SU-DHL-6 (cell line): ENCODE measurements at regions not wholly inside any gene's neighbourhood (a gene's known extent, or its start where the extent isn't known, plus 50 kb on each side); places are given as distances from the start of the nearest gene placed in this dataset.

Experiments used
- H2AFZ ChIP-seq: fragments of 200-600 bp; sonication (generic); 2 replicates; pipeline ENCODE4 v1.6.1; 2014; ENCODE audit warnings: low read depth, mild to moderate bottlenecking, moderate library complexity, mixed read lengths, antibody characterized with exemption, low read length; ENCODE audit not compliant: severe bottlenecking
- H3F3A ChIP-seq: fragments of 200-600 bp; shearing (Covaris generic); 2 replicates; pipeline ENCODE4 v1.6.0; 2016; ENCODE audit warnings: antibody characterized with exemption, mild to moderate bottlenecking; ENCODE audit not compliant: insufficient read depth
- H3K27ac ChIP-seq: fragments of 200-600 bp; sonication (generic); 2 replicates; pipeline ENCODE4 v1.5.1; 2016; ENCODE audit warnings: low read depth, mild to moderate bottlenecking, low read length, moderate library complexity, mixed read lengths
- H3K27me3 ChIP-seq: fragments of 200-600 bp; sonication (generic), shearing (Covaris generic); 2 replicates; pipeline ENCODE4 v1.6.0; 2014; ENCODE audit warnings: mild to moderate bottlenecking, low read length
- H3K36me3 ChIP-seq: fragments of 200-600 bp; sonication (generic); 2 replicates; pipeline ENCODE4 v1.6.1; 2014; ENCODE audit warnings: mild to moderate bottlenecking, low read length, mixed read lengths
- H3K4me2 ChIP-seq: fragments of 300-600, 200-600 bp; shearing (Covaris generic), sonication (generic); 2 replicates; pipeline ENCODE4 v1.6.0; 2014; ENCODE audit warnings: low read length, low read depth, mild to moderate bottlenecking; ENCODE audit not compliant: poor library complexity, severe bottlenecking
- H3K4me3 ChIP-seq: fragments of 200-600 bp; sonication (generic); 2 replicates; pipeline ENCODE4 v1.5.1; 2014; ENCODE audit warnings: antibody characterized with exemption, low read length, mild to moderate bottlenecking, mixed read lengths; ENCODE audit not compliant: insufficient read depth, poor library complexity, severe bottlenecking
- H3K79me2 ChIP-seq: fragments of 200-600 bp; sonication (generic); 2 replicates; pipeline ENCODE4 v1.6.1; 2014; ENCODE audit warnings: mild to moderate bottlenecking, low read length, moderate library complexity; ENCODE audit not compliant: insufficient read depth
- H3K9ac ChIP-seq: fragments of 200-600 bp; sonication (generic); 2 replicates; pipeline ENCODE4 v1.7.0; 2014; ENCODE audit warnings: mild to moderate bottlenecking, low read length
- H3K9me2 ChIP-seq: fragments of 200-600 bp; sonication (generic); replicated peaks from 2 replicates; pipeline ENCODE4 v1.6.1; 2014; ENCODE audit warnings: low read length; ENCODE audit not compliant: insufficient read depth
- H3K9me3 ChIP-seq: fragments of 200-600 bp; sonication (generic); 2 replicates; pipeline ENCODE4 v1.6.1; 2014; ENCODE audit warnings: low read length, mixed read lengths; ENCODE audit not compliant: insufficient read depth
- H4K20me1 ChIP-seq: fragments of 200-600 bp; sonication (generic); 2 replicates; pipeline ENCODE4 v1.6.1; 2014; ENCODE audit warnings: low read depth, mild to moderate bottlenecking, antibody characterized with exemption, low read length, moderate library complexity, mixed read lengths
- EZH2phosphoT487 ChIP-seq: fragments of 200-600 bp; sonication (generic), shearing (Covaris generic); conservative IDR thresholded peaks from 2 replicates; pipeline ENCODE4 v1.6.1; 2018; ENCODE audit warnings: mild to moderate bottlenecking, antibody characterized with exemption, low read length, moderate library complexity, mixed read lengths
- TF ChIP-seq, protein P1 (sequence below): fragments of 200-600 bp; sonication (generic); IDR thresholded peaks from one replicate; pipeline ENCODE4 v1.5.1; 2017; ENCODE audit warnings: antibody characterized with exemption, mild to moderate bottlenecking, low read length, moderate library complexity; ENCODE audit not compliant: insufficient read depth, poor library complexity, severe bottlenecking

DNA sequence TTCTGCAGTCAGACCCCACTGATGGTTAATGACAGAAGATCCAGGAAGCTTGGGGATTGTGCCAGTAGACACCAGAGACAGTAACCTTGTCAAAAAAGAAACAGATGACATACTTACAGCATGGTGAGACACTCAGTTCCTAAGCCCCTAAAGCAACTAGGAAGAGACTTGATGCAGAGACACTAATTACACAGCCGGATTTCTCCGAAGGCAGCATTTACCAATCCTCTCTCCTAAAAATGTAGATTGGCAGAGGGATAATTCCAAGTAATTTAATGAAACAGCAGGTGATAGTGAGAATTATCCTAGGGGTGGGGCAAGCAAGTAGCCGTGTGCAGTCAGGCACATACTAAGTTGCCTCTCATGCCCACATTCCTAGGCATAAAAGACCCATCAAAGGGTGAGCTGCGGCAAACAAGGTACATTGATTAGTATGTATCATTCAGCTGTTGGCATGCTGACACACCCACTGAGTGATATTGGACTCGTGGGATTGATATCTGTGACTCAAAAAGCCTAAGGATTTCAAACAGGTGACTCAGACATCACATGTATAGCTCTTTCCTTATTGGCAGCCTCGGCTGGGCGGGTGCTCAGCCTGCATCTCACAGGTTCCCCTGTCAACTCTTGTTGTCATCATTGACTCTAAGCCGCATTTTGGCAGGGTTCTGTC is 296.7 kb upstream of the ATP5MC3 start:
- Histone ChIP-seq H4K20me1 (no peaks in the 10 kb centered on the region), H3K9me3 (no peaks in the 10 kb centered on the region), H3K4me2 (no peak overlapping the region), H3K27ac (no peak overlapping the region), H3K4me3 (no peak overlapping the region), H3K27me3 (no peaks in the 10 kb centered on the region), H3K79me2 (no peaks in the 10 kb centered on the region), H3F3A (no peaks in the 10 kb centered on the region), H3K36me3 (no peaks in the 10 kb centered on the region), H3K9me2 (no peaks in the 10 kb centered on the region), H2AFZ (no peak overlapping the region), H3K9ac (no peak overlapping the region)
- TF ChIP-seq, protein P1, sequence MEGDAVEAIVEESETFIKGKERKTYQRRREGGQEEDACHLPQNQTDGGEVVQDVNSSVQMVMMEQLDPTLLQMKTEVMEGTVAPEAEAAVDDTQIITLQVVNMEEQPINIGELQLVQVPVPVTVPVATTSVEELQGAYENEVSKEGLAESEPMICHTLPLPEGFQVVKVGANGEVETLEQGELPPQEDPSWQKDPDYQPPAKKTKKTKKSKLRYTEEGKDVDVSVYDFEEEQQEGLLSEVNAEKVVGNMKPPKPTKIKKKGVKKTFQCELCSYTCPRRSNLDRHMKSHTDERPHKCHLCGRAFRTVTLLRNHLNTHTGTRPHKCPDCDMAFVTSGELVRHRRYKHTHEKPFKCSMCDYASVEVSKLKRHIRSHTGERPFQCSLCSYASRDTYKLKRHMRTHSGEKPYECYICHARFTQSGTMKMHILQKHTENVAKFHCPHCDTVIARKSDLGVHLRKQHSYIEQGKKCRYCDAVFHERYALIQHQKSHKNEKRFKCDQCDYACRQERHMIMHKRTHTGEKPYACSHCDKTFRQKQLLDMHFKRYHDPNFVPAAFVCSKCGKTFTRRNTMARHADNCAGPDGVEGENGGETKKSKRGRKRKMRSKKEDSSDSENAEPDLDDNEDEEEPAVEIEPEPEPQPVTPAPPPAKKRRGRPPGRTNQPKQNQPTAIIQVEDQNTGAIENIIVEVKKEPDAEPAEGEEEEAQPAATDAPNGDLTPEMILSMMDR = no peak
- TF ChIP-seq EZH2phosphoT487 = no peak

DNA sequence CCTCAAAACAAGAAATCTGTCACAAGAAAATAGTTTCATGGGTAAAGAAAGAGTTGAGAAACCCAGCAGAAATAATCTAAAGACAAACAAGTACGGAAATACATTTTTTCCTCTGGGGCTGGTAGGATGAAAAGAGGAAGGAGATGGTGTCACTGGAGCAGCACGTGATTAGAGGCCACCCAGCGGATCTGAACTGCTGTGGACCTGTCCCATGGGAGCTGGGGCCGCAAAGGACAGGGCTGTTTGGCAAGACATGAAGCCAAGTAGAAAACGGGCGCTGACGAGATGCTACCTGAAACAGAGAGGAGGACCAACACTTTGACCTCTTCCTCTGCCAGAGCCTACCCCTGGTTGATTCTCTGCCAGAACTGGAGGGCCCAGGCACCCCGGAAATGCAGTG is 295.4 kb upstream of the ATP5MC3 start:
- Histone ChIP-seq H4K20me1 (no peaks in the 10 kb centered on the region), H3K36me3 (no peaks in the 10 kb centered on the region), H3K9me3 (no peaks in the 10 kb centered on the region), H3K79me2 (no peaks in the 10 kb centered on the region), H3K4me2 (no peak overlapping the region), H3K9ac (no peak overlapping the region), H3K27ac (no peak overlapping the region), H3K9me2 (no peaks in the 10 kb centered on the region), H3K27me3 (no peaks in the 10 kb centered on the region), H3K4me3 (no peak overlapping the region), H3F3A (no peaks in the 10 kb centered on the region), H2AFZ (no peak overlapping the region)
- TF ChIP-seq, protein P1 = no peak
- TF ChIP-seq EZH2phosphoT487 = no peak

DNA sequence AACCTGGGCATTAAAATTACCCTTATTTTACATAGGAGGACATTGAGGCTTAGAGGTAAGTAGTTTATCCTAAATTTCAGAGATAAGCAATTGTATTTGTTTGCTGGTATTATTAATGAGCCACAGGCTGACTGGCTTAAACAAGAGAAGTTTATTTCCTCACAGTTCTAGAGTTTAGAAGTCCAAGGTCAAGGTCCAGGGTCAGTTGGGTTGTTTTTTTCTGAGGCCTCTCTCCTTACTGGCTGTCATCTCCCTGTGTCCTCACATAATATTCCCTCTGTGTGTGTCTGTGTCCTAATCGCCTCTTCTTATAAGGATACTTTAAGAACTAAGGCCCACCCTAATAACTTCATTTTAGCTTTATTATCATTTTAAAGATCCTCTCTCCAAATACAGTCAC is 294.9 kb upstream of the ATP5MC3 start:
- Histone ChIP-seq H3K27ac (no peak overlapping the region), H3K36me3 (no peaks in the 10 kb centered on the region), H2AFZ (no peak overlapping the region), H3K4me2 (no peak overlapping the region), H3K9me3 (no peaks in the 10 kb centered on the region), H3F3A (no peaks in the 10 kb centered on the region), H4K20me1 (no peaks in the 10 kb centered on the region), H3K9ac (no peak overlapping the region), H3K4me3 (no peak overlapping the region), H3K79me2 (no peaks in the 10 kb centered on the region), H3K27me3 (no peaks in the 10 kb centered on the region), H3K9me2 (no peaks in the 10 kb centered on the region)
- no peak for TF ChIP-seq EZH2phosphoT487
- TF ChIP-seq, protein P1 = no peak
